Lower lobe of right lung (tissue), 2 donors: ENCODE measurements at regions not wholly inside any gene's neighbourhood (a gene's known extent, or its start where the extent isn't known, plus 50 kb on each side); places are given as distances from the start of the nearest gene placed in this dataset.
"Not testable (repeated sequence)": the region's sequence is repeated elsewhere in the genome, so short reads cannot be mapped to it uniquely, and the experiment has no call there.

Source experiments
- ATAC-seq, 2 donors: fragments of 200-7000 bp; cut with Tn5 transposase; one replicate each; pipeline ENCODE4 v1.9.1; 2020 to 2022; ENCODE audit warnings: mild to moderate bottlenecking in 2 of 2, moderate library complexity in 2 of 2
- DNase-seq: peaks from one replicate; pipeline ENCODE4 v3.0.0-alpha.2; 2020
- H3K27ac ChIP-seq: fragments of 200-600 bp; one replicate; pipeline ENCODE4 v1.8.0; 2022
- H3K27me3 ChIP-seq: fragments of 200-600 bp; one replicate; pipeline ENCODE4 v1.8.0; 2022; ENCODE audit warnings: low read depth
- H3K36me3 ChIP-seq: fragments of 200-600 bp; one replicate; pipeline ENCODE4 v1.8.0; 2022; ENCODE audit warnings: mild to moderate bottlenecking
- H3K4me1 ChIP-seq: fragments of 200-600 bp; one replicate; pipeline ENCODE4 v1.8.0; 2022
- H3K4me3 ChIP-seq: fragments of 200-600 bp; one replicate; pipeline ENCODE4 v1.8.0; 2022; ENCODE audit warnings: mild to moderate bottlenecking
- H3K9me3 ChIP-seq: fragments of 200-600 bp; one replicate; pipeline ENCODE4 v1.8.0; 2022
- CTCF ChIP-seq: fragments of 200-600 bp; IDR thresholded peaks from one replicate; pipeline ENCODE4 v1.8.0; 2022; ENCODE audit warnings: antibody characterized with exemption, mild to moderate bottlenecking
- intact Hi-C: fragments of 100-400 bp; cut with DNase I; formaldehyde crosslinking; loops from one replicate; pipeline ENCODE4 v1.11.0; 2022
- donor health status: DM: no; HTN: yes; CAD: no; lungs with severe emphysema.

GRCh38 chr16:72597938-72598337 is 426.0 kb upstream of the PMFBP1 start:
- intact Hi-C loops = no loop called here
- no peak for TF ChIP-seq CTCF
- no peak overlapping the region for H3K27ac ChIP-seq
- no peaks in the 10 kb centered on the region for H3K4me1 ChIP-seq
- no peaks in the 10 kb centered on the region for H3K9me3 ChIP-seq
- H3K4me3 ChIP-seq = no peak overlapping the region
- DNase-seq = no peak
- H3K36me3 ChIP-seq = no peaks in the 10 kb centered on the region
- H3K27me3 ChIP-seq = no peaks in the 10 kb centered on the region
- no peak for ATAC-seq

GRCh38 chr16:72596373-72596772 is 424.4 kb upstream of the PMFBP1 start:
- H3K36me3 ChIP-seq = no peaks in the 10 kb centered on the region
- H3K27me3 ChIP-seq = no peaks in the 10 kb centered on the region
- DNase-seq (no peak), ATAC-seq (no peak)
- H3K27ac ChIP-seq = no peak overlapping the region
- intact Hi-C loops = no loop called here
- H3K9me3 ChIP-seq = no peaks in the 10 kb centered on the region
- H3K4me1 ChIP-seq = no peaks in the 10 kb centered on the region
- TF ChIP-seq CTCF = no peak
- no peak overlapping the region for H3K4me3 ChIP-seq

- intact Hi-C loops = no loop called here
- no peak for TF ChIP-seq CTCF
- H3K9me3 ChIP-seq = no peaks in the 10 kb centered on the region
- no peaks in the 10 kb centered on the region for H3K4me1 ChIP-seq
- no peaks in the 10 kb centered on the region for H3K36me3 ChIP-seq
- ATAC-seq (no peak), DNase-seq (no peak)
- no peaks in the 10 kb centered on the region for H3K27me3 ChIP-seq
- H3K27ac ChIP-seq = no peak overlapping the region
- H3K4me3 ChIP-seq = no peak overlapping the region
These were observed 418.4 kb upstream of the PMFBP1 start for GRCh38 chr16:72590151-72590937.

GRCh38 chr16:72588551-72588950 is 416.6 kb upstream of the PMFBP1 start:
- TF ChIP-seq CTCF = no peak
- Histone ChIP-seq H3K27me3 (no peaks in the 10 kb centered on the region), H3K36me3 (no peaks in the 10 kb centered on the region), H3K27ac (no peak overlapping the region), H3K4me1 (no peaks in the 10 kb centered on the region), H3K4me3 (no peak overlapping the region), H3K9me3 (no peaks in the 10 kb centered on the region)
- ATAC-seq (no peak), DNase-seq (no peak)
- intact Hi-C loops = no loop called here

- intact Hi-C loops, H3K9me3 ChIP-seq, H3K27me3 ChIP-seq, H3K4me1 ChIP-seq, H3K36me3 ChIP-seq, DNase-seq, H3K4me3 ChIP-seq, H3K27ac ChIP-seq, ATAC-seq: not testable (repeated sequence)
These were observed 406.1 kb upstream of the PMFBP1 start for GRCh38 chr16:72578061-72578460.

- ATAC-seq (no peak), DNase-seq (no peak)
- H3K4me1 ChIP-seq = no peaks in the 10 kb centered on the region
- no peak for TF ChIP-seq CTCF
- H3K4me3 ChIP-seq = no peak overlapping the region
- intact Hi-C loops = no loop called here
- H3K27ac ChIP-seq = no peak overlapping the region
- H3K9me3 ChIP-seq = no peaks in the 10 kb centered on the region
- H3K36me3 ChIP-seq = no peaks in the 10 kb centered on the region
- no peaks in the 10 kb centered on the region for H3K27me3 ChIP-seq
These were observed 404.2 kb upstream of the PMFBP1 start for GRCh38 chr16:72576189-72576588.
